CD8-positive, alpha-beta memory T cell (primary cell): ENCODE measurements at regions not wholly inside any gene's neighbourhood (a gene's known extent, or its start where the extent isn't known, plus 50 kb on each side); places are given as distances from the start of the nearest gene placed in this dataset.

Experiments
- CTCF ChIA-PET: fragments of 350-600 bp; sonication (Branson Sonifier 250); formaldehyde crosslinking; loops from one replicate; lab custom pipeline; 2021; ENCODE audit warnings: antibody characterized with exemption; lab: Charles Lee
- POLR2A ChIA-PET: fragments of 350-600 bp; sonication (Branson Sonifier 250); formaldehyde crosslinking; loops from one replicate; lab custom pipeline; 2021; ENCODE audit warnings: antibody characterized with exemption; lab: Charles Lee
- DNase-seq, 5 donors: peaks; one replicate each; pipeline versions ENCODE4 v3.0.0 to v3.0.0-alpha.2; 2020 to 2022; ENCODE audit warnings: mixed read lengths in 1 of 5
- H3K27ac ChIP-seq: one replicate; pipeline ENCODE4 v1.7.0; 2013; ENCODE audit warnings: low read depth, mild to moderate bottlenecking, low read length, moderate library complexity
- H3K27me3 ChIP-seq: 2 replicates; pipeline ENCODE4 v1.7.0; 2013; ENCODE audit warnings: low read length, mild to moderate bottlenecking; ENCODE audit not compliant: insufficient read depth, poor library complexity, severe bottlenecking
- H3K36me3 ChIP-seq: 2 replicates; pipeline ENCODE4 v1.7.0; 2013; ENCODE audit warnings: mild to moderate bottlenecking, low read length, moderate library complexity; ENCODE audit not compliant: insufficient read depth
- H3K4me1 ChIP-seq: 2 replicates; pipeline ENCODE4 v1.7.0; 2013; ENCODE audit warnings: mild to moderate bottlenecking, low read length, moderate library complexity; ENCODE audit not compliant: insufficient read depth
- H3K4me3 ChIP-seq: 2 replicates; pipeline ENCODE4 v1.7.0; 2013; ENCODE audit warnings: mild to moderate bottlenecking, low read length
- H3K9me3 ChIP-seq: 2 replicates; pipeline ENCODE4 v1.7.0; 2013; ENCODE audit warnings: mild to moderate bottlenecking, low read length
- H3K27ac Mint-ChIP-seq, 8 donors: one replicate each; pipeline ENCODE4 v1.8.0; 2020 to 2021; ENCODE audit warnings: mixed read lengths in 8 of 8, mild to moderate bottlenecking in 6 of 8, inconsistent platforms in 3 of 8, moderate library complexity in 3 of 8
- H3K27me3 Mint-ChIP-seq, 2 donors: one replicate each; pipeline ENCODE4 v1.8.0; 2020 to 2021; ENCODE audit warnings: mixed read lengths in 2 of 2, mild to moderate bottlenecking in 1 of 2, moderate library complexity in 1 of 2
- H3K36me3 Mint-ChIP-seq, 3 donors: one replicate each; pipeline ENCODE4 v1.8.0; 2020 to 2021; ENCODE audit warnings: mixed read lengths in 3 of 3, inconsistent platforms in 1 of 3, mild to moderate bottlenecking in 1 of 3
- H3K4me1 Mint-ChIP-seq, 3 donors: one replicate each; pipeline ENCODE4 v1.8.0; 2020 to 2021; ENCODE audit warnings: mixed read lengths in 3 of 3, inconsistent platforms in 1 of 3, mild to moderate bottlenecking in 1 of 3
- H3K4me3 Mint-ChIP-seq, 7 donors: one replicate each; pipeline ENCODE4 v1.8.0; 2020 to 2021; ENCODE audit warnings: mixed read lengths in 7 of 7, mild to moderate bottlenecking in 6 of 7, moderate library complexity in 4 of 7, inconsistent platforms in 2 of 7
- H3K9me3 Mint-ChIP-seq, 5 donors: one replicate each; pipeline ENCODE4 v1.8.0; 2020 to 2022; ENCODE audit warnings: mixed read lengths in 5 of 5, mild to moderate bottlenecking in 3 of 5, moderate library complexity in 2 of 5, inconsistent platforms in 1 of 5

DNA sequence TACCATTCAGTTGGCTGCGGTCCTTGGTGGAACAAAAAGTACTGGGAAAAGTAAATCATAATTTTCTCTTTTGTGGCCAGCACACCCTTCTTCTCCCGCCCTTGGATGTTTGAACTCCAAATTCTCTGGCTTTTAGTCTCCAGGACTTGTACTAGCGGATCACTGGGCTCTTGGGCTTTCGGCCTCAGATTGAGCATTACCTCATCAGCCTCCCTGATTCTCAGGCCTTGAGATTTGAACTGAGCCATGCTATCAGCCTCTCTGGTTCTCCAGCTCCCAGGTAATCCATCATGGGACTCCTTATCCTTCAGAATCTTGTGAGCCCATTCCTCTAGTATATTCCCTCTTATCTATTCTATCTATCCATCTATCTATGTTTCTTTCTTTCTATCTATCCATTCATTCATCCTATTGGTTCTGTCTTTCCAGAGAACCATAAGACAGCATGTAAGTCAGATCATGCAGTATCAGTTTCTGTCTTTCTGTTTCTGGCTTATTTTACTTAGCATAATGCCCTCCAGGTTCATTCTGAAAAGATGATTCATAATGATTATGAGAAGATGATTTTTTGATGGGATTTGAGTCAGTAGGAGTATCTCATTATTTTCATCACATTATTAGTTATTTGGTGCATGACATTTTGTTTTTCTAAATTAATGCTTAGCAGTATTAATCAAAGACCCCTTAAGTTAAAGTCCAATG, 814.9 kb downstream of the LRFN5 start:
- Histone ChIP-seq H3K27ac (no peak overlapping the region), H3K36me3 (no peaks in the 10 kb centered on the region), H3K27me3 (no peaks in the 10 kb centered on the region), H3K4me3 (no peak overlapping the region), H3K4me1 (no peaks in the 10 kb centered on the region), H3K9me3 (no peaks in the 10 kb centered on the region)
- Mint-ChIP-seq H3K4me3 (no peak overlapping the region), H3K27ac (no peak overlapping the region), H3K27me3 (no peaks in the 10 kb centered on the region), H3K36me3 (no peaks in the 10 kb centered on the region), H3K9me3 (peaks cover 0 to 13% (median 2%) of the 10 kb centered on the region in 5 donors), H3K4me1 (no peaks in the 10 kb centered on the region)
- DNase-seq = no peak
- POLR2A ChIA-PET = no interaction called here
- CTCF ChIA-PET = no interaction called here

DNA sequence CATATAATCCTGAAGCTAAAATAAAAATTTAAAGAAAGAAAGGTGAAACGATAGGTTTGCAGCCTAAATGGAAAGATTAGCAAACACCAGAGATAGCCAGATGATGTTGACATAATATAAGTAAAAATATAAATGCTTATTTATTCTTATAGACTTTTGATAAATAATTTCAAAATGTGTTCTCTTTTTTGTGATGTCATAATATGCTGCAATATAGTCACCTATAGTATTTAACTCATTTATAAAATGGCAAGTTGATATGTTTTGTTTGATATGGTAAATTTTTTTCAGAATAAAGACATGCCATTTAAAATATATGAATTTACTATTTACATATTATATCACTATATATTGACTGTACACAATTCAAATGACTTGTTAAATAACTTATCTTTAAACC, 813.4 kb downstream of the LRFN5 start:
- no peak overlapping the region for H3K4me3 ChIP-seq
- H3K27me3 ChIP-seq = no peaks in the 10 kb centered on the region
- DNase-seq = no peak
- Mint-ChIP-seq H3K36me3 (no peaks in the 10 kb centered on the region), H3K4me1 (no peaks in the 10 kb centered on the region), H3K27ac (no peak overlapping the region), H3K9me3 (peaks cover 0 to 13% (median 2%) of the 10 kb centered on the region in 5 donors), H3K4me3 (no peak overlapping the region), H3K27me3 (no peaks in the 10 kb centered on the region)
- POLR2A ChIA-PET = no interaction called here
- no peak overlapping the region for H3K27ac ChIP-seq
- H3K4me1 ChIP-seq = no peaks in the 10 kb centered on the region
- H3K9me3 ChIP-seq = no peaks in the 10 kb centered on the region
- CTCF ChIA-PET = no interaction called here
- H3K36me3 ChIP-seq = no peaks in the 10 kb centered on the region

DNA sequence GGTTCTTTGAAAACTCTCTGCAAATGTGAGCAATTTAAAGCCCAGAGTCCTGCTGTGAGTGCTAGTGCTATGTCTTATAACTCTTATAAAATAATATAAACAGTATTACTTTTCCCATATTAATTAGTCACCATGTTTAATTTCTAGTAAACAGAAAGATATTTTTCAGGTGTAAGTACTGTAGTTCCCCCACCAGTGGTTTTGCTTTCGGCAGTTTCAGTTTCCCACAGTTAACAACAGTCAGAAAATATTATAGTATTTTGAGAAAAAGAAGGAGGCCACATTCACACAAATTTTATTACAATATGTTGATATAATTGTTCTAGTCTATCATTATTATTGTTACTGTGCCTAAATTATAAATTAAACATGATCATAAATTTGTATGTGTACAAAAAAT, 800.5 kb downstream of the LRFN5 start:
- DNase-seq = no peak
- H3K36me3 Mint-ChIP-seq = no peaks in the 10 kb centered on the region
- Histone ChIP-seq H3K36me3 (no peaks in the 10 kb centered on the region), H3K27me3 (no peaks in the 10 kb centered on the region), H3K9me3 (no peaks in the 10 kb centered on the region), H3K27ac (no peak overlapping the region), H3K4me1 (no peaks in the 10 kb centered on the region), H3K4me3 (no peak overlapping the region)
- H3K4me1 Mint-ChIP-seq = no peaks in the 10 kb centered on the region
- H3K27me3 Mint-ChIP-seq = peaks cover 0 to 2% of the 10 kb centered on the region in 2 donors
- peaks cover 0 to 18% (median 10%) of the 10 kb centered on the region in 5 donors for H3K9me3 Mint-ChIP-seq
- ChIA-PET CTCF (no interaction called here), POLR2A (no interaction called here)
- H3K4me3 Mint-ChIP-seq = no peak overlapping the region
- no peak overlapping the region for H3K27ac Mint-ChIP-seq

DNA sequence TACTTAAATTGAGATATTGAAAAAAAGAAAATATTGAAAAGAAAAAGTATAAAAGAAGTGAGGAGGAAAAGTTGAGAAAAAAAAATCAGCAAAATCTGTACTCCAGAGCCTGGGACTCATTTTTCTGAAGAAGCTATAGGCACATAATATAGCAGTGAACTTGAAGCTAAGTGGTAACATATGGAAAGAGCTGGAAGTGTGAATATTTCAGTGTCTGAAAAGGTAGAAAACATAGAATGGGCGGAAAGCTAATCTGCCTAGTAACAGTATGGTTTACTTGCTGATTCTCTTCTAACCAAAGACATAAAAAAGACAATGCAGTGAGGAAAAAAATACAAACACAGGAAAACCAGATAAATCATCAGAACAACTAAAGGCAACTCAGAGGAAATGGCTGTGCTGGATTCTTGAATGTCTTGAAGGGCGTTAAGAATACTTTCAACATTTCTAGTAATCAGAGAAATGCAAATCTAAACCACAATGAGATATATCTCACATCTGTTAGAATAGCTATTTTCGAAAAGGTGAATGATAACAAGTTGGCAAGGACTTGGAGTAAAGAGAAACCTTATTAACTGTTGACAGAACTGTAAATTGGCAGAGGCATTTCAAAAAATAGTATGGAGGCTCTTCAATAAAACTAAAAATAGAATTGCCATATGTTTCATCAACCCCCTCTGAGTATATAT, 784.6 kb downstream of the LRFN5 start:
- Histone ChIP-seq H3K4me1 (no peaks in the 10 kb centered on the region), H3K27me3 (no peaks in the 10 kb centered on the region), H3K4me3 (no peak overlapping the region), H3K9me3 (no peaks in the 10 kb centered on the region), H3K27ac (no peak overlapping the region), H3K36me3 (no peaks in the 10 kb centered on the region)
- no peak for DNase-seq
- ChIA-PET CTCF (no interaction called here), POLR2A (no interaction called here)
- Mint-ChIP-seq H3K4me3 (no peak overlapping the region), H3K27me3 (no peaks in the 10 kb centered on the region), H3K9me3 (peaks cover 1 to 26% (median 6%) of the 10 kb centered on the region in 5 donors), H3K27ac (no peak overlapping the region), H3K4me1 (no peaks in the 10 kb centered on the region), H3K36me3 (no peaks in the 10 kb centered on the region)

DNA sequence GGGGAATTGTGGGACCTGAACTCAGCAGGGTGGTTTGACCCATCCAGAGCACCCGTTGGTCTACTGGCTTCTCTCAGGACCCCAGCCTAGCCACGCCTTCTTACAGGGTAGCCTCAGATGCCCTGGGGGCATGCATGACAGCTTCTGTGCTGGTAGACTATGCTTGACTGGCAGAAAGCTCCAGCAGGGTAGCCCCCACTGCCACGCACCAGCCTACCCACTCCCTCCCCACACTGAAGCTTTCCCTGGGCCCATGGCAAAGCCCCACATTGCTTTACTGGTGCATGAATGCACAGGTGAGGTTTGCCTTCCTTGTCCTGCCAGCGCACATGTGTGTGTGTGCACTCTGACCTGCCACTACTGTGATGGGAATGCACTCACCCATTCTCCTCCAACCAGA, 772.2 kb downstream of the LRFN5 start:
- ChIA-PET CTCF (no interaction called here), POLR2A (no interaction called here)
- H3K36me3 ChIP-seq = no peaks in the 10 kb centered on the region
- H3K27me3 ChIP-seq = no peaks in the 10 kb centered on the region
- no peaks in the 10 kb centered on the region for H3K9me3 ChIP-seq
- no peak overlapping the region for H3K4me3 ChIP-seq
- H3K4me1 ChIP-seq = no peaks in the 10 kb centered on the region
- Mint-ChIP-seq H3K4me3 (no peak overlapping the region), H3K4me1 (no peaks in the 10 kb centered on the region), H3K36me3 (no peaks in the 10 kb centered on the region), H3K27ac (no peak overlapping the region), H3K9me3 (peaks cover 0 to 17% (median 4%) of the 10 kb centered on the region in 5 donors), H3K27me3 (no peaks in the 10 kb centered on the region)
- no peak overlapping the region for H3K27ac ChIP-seq
- DNase-seq = no peak

DNA sequence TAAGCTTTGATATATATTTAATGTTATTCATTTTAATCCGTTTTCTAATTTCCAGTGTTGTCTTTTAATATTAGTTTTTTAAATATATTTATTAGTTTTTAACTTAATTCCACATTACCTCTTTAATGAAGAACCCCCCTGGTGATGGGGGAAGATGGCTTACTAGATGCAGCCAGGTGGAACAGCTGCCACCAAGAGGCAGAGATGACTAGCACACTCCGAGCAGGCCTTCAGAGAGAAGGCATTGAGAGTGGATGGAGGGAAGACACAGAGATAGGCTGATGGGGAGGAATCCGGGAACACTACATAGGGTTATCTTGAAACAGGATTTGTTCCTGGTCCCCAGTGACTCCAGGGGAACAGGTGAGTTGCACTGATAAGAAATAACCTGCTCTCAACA, 771.6 kb downstream of the LRFN5 start:
- Histone ChIP-seq H3K9me3 (no peaks in the 10 kb centered on the region), H3K4me1 (no peaks in the 10 kb centered on the region), H3K27ac (no peak overlapping the region), H3K27me3 (no peaks in the 10 kb centered on the region), H3K4me3 (no peak overlapping the region), H3K36me3 (no peaks in the 10 kb centered on the region)
- Mint-ChIP-seq H3K27me3 (no peaks in the 10 kb centered on the region), H3K4me3 (peak overlapping the region in 1 of 7 donors; percentile 75), H3K36me3 (no peaks in the 10 kb centered on the region), H3K4me1 (no peaks in the 10 kb centered on the region), H3K27ac (no peak overlapping the region), H3K9me3 (peaks cover 0 to 20% (median 4%) of the 10 kb centered on the region in 5 donors)
- DNase-seq = no peak
- POLR2A ChIA-PET = no interaction called here
- CTCF ChIA-PET = no interaction called here

DNA sequence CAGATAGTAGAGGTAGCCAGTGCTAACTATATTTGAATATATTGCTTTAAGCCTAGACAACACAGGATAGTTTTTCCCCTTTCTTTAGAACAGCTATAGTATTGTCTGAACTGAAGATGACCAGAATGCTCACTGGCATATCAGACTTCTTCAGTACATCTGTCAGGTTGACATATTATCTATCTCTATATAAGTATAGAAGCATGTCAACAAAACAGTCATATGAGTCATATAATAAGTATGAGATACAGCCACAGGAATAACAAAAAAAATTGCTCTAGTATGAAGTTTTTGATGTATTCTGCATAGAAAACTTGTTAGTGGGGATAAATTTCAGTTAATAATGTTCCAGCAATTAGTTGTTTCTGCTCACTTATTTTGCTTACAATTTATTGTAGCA, 767.7 kb downstream of the LRFN5 start:
- no peaks in the 10 kb centered on the region for H3K27me3 ChIP-seq
- H3K4me1 ChIP-seq = no peaks in the 10 kb centered on the region
- H3K27ac ChIP-seq = no peak overlapping the region
- H3K4me1 Mint-ChIP-seq = no peaks in the 10 kb centered on the region
- no peaks in the 10 kb centered on the region for H3K9me3 ChIP-seq
- H3K36me3 ChIP-seq = no peaks in the 10 kb centered on the region
- H3K4me3 ChIP-seq = no peak overlapping the region
- no peak overlapping the region for H3K4me3 Mint-ChIP-seq
- ChIA-PET CTCF (no interaction called here), POLR2A (no interaction called here)
- H3K27ac Mint-ChIP-seq = no peak overlapping the region
- peaks cover 0 to 23% (median 5%) of the 10 kb centered on the region in 5 donors for H3K9me3 Mint-ChIP-seq
- no peak for DNase-seq
- H3K27me3 Mint-ChIP-seq = no peaks in the 10 kb centered on the region
- H3K36me3 Mint-ChIP-seq = no peaks in the 10 kb centered on the region

DNA sequence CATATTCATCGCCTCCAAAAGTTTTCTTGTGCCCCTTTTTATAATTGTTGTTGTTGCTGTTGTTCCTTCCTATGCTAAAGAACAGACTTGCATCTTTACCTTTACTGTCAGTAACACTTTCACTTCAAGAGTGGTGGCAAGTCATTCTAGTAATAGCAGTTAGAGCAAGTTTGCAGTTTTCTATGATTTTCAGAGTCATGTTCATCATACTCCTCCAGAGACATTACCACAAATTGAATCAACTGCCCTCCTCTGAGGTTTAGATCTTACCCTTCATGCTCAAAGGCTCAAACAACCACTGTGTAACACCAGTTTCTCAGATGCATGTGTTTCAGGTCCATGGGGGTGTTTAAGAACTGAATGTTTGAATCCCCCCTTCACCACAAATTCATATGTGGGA, 763.4 kb downstream of the LRFN5 start:
- no peak overlapping the region for H3K4me3 ChIP-seq
- H3K4me1 ChIP-seq = no peaks in the 10 kb centered on the region
- H3K27ac ChIP-seq = no peak overlapping the region
- Mint-ChIP-seq H3K4me3 (no peak overlapping the region), H3K27me3 (no peaks in the 10 kb centered on the region), H3K9me3 (peaks cover 0 to 19% (median 3%) of the 10 kb centered on the region in 5 donors), H3K4me1 (no peaks in the 10 kb centered on the region), H3K36me3 (no peaks in the 10 kb centered on the region), H3K27ac (no peak overlapping the region)
- CTCF ChIA-PET = no interaction called here
- H3K27me3 ChIP-seq = no peaks in the 10 kb centered on the region
- H3K9me3 ChIP-seq = no peaks in the 10 kb centered on the region
- DNase-seq = no peak
- no peaks in the 10 kb centered on the region for H3K36me3 ChIP-seq
- POLR2A ChIA-PET = no interaction called here
